WTC11 (cell line): ENCODE measurements at regions not wholly inside any gene's neighbourhood (a gene's known extent, or its start where the extent isn't known, plus 50 kb on each side); places are given as distances from the start of the nearest gene placed in this dataset.

Experiments used
- ATAC-seq: fragments of 200-7000 bp; cut with Tn5 transposase; 2 replicates; pipeline ENCODE4 v1.10.0; 2021; ENCODE audit warnings: mild to moderate bottlenecking, moderate library complexity
- CTCF ChIA-PET: fragments of 300-600 bp; sonication (Branson Sonifier 250); formaldehyde crosslinking; loops from one replicate; lab custom pipeline; 2021; ENCODE audit warnings: antibody characterized with exemption; lab: Charles Lee
- POLR2A ChIA-PET: fragments of 350-600 bp; sonication (Branson Sonifier 250); formaldehyde crosslinking; loops from one replicate; lab custom pipeline; 2021; ENCODE audit warnings: antibody characterized with exemption; lab: Charles Lee
- DNase-seq: peaks from one replicate; pipeline ENCODE4 v3.0.0; 2021; ENCODE audit warnings: low spot score
- H3K27ac Mint-ChIP-seq: 2 replicates; pipeline ENCODE4 v1.8.0; 2021; ENCODE audit warnings: mixed read lengths
- H3K27me3 Mint-ChIP-seq: 2 replicates; pipeline ENCODE4 v1.8.0; 2021; ENCODE audit warnings: low read depth, mild to moderate bottlenecking, moderate library complexity, mixed read lengths
- H3K36me3 Mint-ChIP-seq: 2 replicates; pipeline ENCODE4 v1.8.0; 2021; ENCODE audit warnings: mixed read lengths
- H3K4me1 Mint-ChIP-seq: 2 replicates; pipeline ENCODE4 v1.8.0; 2022; ENCODE audit warnings: mixed read lengths
- H3K4me3 Mint-ChIP-seq: 2 replicates; pipeline ENCODE4 v1.8.0; 2021; ENCODE audit warnings: mild to moderate bottlenecking, moderate library complexity, mixed read lengths
- H3K9me3 Mint-ChIP-seq: 2 replicates; pipeline ENCODE4 v1.8.0; 2021; ENCODE audit warnings: mixed read lengths
- ATF1 ChIP-seq: sonication (generic); formaldehyde crosslinking; IDR thresholded peaks from 2 replicates; pipeline ENCODE4 v1.8.1; 2023; ENCODE audit warnings: mild to moderate bottlenecking, moderate library complexity, missing genetic modification reagents
- EMX1 ChIP-seq: fragments of 250-450 bp; sonication (Bioruptor Pico); IDR thresholded peaks from 2 replicates; pipeline ENCODE4 v1.8.0; 2021; ENCODE audit warnings: mild to moderate bottlenecking
- ETV6 ChIP-seq: sonication (generic); formaldehyde crosslinking; IDR thresholded peaks from 2 replicates; pipeline ENCODE4 v1.8.1; 2022; ENCODE audit warnings: mild to moderate bottlenecking, missing genetic modification reagents
- FOXJ3 ChIP-seq: sonication (generic); formaldehyde crosslinking; IDR thresholded peaks from 2 replicates; pipeline ENCODE4 v1.9.0; 2021; ENCODE audit warnings: missing genetic modification reagents, mild to moderate bottlenecking, borderline replicate concordance
- NFE2L1 ChIP-seq: sonication (generic); formaldehyde crosslinking; IDR thresholded peaks from 2 replicates; pipeline ENCODE4 v1.8.1; 2023; ENCODE audit warnings: missing genetic modification reagents
- RELA ChIP-seq: sonication (generic); formaldehyde crosslinking; IDR thresholded peaks from 2 replicates; pipeline ENCODE4 v1.8.1; 2022; ENCODE audit warnings: missing genetic modification reagents, mild to moderate bottlenecking, borderline replicate concordance
- TCF7 ChIP-seq: sonication (generic); formaldehyde crosslinking; IDR thresholded peaks from 2 replicates; pipeline ENCODE4 v1.8.0; 2022; ENCODE audit warnings: mild to moderate bottlenecking, low read depth, missing genetic modification reagents, moderate library complexity
- TEAD4 ChIP-seq: sonication (generic); formaldehyde crosslinking; IDR thresholded peaks from 2 replicates; pipeline ENCODE4 v1.8.0; 2022; ENCODE audit warnings: mild to moderate bottlenecking, missing genetic modification reagents
- ZNF423 ChIP-seq: fragments of 250-450 bp; sonication (Bioruptor Pico); IDR thresholded peaks from 2 replicates; pipeline ENCODE4 v2.1.2; 2022; ENCODE audit warnings: mild to moderate bottlenecking, moderate library complexity
- TF ChIP-seq, protein P1 (sequence below): sonication (generic); formaldehyde crosslinking; IDR thresholded peaks from 2 replicates; pipeline ENCODE4 v1.8.0; 2022; ENCODE audit warnings: mild to moderate bottlenecking, missing genetic modification reagents
- TF ChIP-seq, protein P2 (sequence below): sonication (generic); formaldehyde crosslinking; IDR thresholded peaks from 2 replicates; pipeline ENCODE4 v1.8.1; 2023; ENCODE audit warnings: mild to moderate bottlenecking, missing genetic modification reagents
- TF ChIP-seq, protein P3 (sequence below): sonication (generic); formaldehyde crosslinking; IDR thresholded peaks from 2 replicates; pipeline ENCODE4 v1.8.0; 2022; ENCODE audit warnings: mild to moderate bottlenecking, missing genetic modification reagents
- TF ChIP-seq, protein P4 (sequence below): sonication (generic); formaldehyde crosslinking; IDR thresholded peaks from 2 replicates; pipeline ENCODE4 v1.8.1; 2023; ENCODE audit warnings: mild to moderate bottlenecking, missing genetic modification reagents, moderate library complexity
- TF ChIP-seq, protein P5 (sequence below): fragments of 250-450 bp; sonication (Bioruptor Pico); IDR thresholded peaks from 2 replicates; pipeline ENCODE4 v1.9.0; 2021; ENCODE audit warnings: mild to moderate bottlenecking
- TF ChIP-seq, protein P6 (sequence below): sonication (generic); formaldehyde crosslinking; conservative IDR thresholded peaks from 2 replicates; pipeline ENCODE4 v1.8.1; 2023; ENCODE audit warnings: mild to moderate bottlenecking, low read depth, missing genetic modification reagents, moderate library complexity

DNA sequence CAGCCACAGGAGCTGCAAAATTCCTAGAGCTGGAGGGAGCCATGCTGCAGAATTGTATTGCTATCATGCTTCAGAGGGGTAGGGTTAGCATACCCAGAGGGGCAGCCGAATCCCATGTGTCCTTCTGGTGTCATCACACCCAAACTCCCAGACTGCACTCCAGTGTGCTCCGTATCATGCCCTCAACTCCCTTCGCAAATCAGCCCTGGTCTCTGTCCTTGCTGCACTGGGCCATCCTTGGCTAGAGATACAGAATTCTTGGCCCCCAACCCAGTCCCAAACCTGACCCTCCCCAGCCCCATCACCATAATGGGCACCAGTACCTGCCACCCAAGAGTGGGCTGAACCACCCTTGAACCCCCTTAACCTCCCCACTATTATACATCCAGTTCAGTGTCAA lies 138.3 kb downstream of the ANKRD60 start (continued):
- TF ChIP-seq, protein P1, sequence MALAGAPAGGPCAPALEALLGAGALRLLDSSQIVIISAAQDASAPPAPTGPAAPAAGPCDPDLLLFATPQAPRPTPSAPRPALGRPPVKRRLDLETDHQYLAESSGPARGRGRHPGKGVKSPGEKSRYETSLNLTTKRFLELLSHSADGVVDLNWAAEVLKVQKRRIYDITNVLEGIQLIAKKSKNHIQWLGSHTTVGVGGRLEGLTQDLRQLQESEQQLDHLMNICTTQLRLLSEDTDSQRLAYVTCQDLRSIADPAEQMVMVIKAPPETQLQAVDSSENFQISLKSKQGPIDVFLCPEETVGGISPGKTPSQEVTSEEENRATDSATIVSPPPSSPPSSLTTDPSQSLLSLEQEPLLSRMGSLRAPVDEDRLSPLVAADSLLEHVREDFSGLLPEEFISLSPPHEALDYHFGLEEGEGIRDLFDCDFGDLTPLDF = no peak
- TF ChIP-seq, protein P2, sequence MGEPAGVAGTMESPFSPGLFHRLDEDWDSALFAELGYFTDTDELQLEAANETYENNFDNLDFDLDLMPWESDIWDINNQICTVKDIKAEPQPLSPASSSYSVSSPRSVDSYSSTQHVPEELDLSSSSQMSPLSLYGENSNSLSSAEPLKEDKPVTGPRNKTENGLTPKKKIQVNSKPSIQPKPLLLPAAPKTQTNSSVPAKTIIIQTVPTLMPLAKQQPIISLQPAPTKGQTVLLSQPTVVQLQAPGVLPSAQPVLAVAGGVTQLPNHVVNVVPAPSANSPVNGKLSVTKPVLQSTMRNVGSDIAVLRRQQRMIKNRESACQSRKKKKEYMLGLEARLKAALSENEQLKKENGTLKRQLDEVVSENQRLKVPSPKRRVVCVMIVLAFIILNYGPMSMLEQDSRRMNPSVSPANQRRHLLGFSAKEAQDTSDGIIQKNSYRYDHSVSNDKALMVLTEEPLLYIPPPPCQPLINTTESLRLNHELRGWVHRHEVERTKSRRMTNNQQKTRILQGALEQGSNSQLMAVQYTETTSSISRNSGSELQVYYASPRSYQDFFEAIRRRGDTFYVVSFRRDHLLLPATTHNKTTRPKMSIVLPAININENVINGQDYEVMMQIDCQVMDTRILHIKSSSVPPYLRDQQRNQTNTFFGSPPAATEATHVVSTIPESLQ (CRISPR knock-in tag) = no peak
- TF ChIP-seq, protein P3, sequence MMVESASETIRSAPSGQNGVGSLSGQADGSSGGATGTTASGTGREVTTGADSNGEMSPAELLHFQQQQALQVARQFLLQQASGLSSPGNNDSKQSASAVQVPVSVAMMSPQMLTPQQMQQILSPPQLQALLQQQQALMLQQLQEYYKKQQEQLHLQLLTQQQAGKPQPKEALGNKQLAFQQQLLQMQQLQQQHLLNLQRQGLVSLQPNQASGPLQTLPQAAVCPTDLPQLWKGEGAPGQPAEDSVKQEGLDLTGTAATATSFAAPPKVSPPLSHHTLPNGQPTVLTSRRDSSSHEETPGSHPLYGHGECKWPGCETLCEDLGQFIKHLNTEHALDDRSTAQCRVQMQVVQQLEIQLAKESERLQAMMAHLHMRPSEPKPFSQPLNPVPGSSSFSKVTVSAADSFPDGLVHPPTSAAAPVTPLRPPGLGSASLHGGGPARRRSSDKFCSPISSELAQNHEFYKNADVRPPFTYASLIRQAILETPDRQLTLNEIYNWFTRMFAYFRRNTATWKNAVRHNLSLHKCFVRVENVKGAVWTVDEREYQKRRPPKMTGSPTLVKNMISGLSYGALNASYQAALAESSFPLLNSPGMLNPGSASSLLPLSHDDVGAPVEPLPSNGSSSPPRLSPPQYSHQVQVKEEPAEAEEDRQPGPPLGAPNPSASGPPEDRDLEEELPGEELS (CRISPR knock-in tag) = no peak

DNA sequence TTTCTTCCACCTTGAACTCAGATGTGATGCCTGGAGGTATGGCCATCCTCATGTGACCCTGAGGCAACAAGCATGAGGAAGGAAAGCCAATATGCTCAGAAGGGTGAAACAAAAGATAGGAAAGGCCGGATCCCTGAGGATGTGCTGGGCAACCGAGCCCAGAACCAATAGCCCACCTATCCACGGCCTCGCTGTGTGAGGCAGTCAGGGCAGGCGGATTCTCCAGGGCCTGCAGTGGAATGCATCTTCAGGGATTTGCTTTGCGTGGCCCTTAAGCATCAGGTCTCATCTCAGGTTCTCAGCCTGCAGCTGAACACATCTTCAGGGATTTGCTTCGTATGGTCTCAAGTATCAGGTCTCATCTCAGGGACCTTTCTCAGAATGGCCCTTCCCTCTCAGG lies 139.8 kb downstream of the ANKRD60 start:
- no peak for DNase-seq
- TF ChIP-seq ZNF423 (CRISPR knock-in tag) = no peak
- TF ChIP-seq, protein P3 (CRISPR knock-in tag) = no peak
- TF ChIP-seq, protein P4, sequence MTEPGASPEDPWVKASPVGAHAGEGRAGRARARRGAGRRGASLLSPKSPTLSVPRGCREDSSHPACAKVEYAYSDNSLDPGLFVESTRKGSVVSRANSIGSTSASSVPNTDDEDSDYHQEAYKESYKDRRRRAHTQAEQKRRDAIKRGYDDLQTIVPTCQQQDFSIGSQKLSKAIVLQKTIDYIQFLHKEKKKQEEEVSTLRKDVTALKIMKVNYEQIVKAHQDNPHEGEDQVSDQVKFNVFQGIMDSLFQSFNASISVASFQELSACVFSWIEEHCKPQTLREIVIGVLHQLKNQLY (CRISPR knock-in tag) = no peak
- TF ChIP-seq NFE2L1 = no peak
- H3K4me3 Mint-ChIP-seq = no peak overlapping the region
- H3K9me3 Mint-ChIP-seq = peaks cover 3% of the 10 kb centered on the region; the same call in 1 of the 2 replicates
- POLR2A ChIA-PET = no interaction called here
- ATAC-seq = no peak
- H3K27me3 Mint-ChIP-seq = no peaks in the 10 kb centered on the region
- no peak overlapping the region for H3K27ac Mint-ChIP-seq
- no peaks in the 10 kb centered on the region for H3K36me3 Mint-ChIP-seq
- H3K4me1 Mint-ChIP-seq = no peaks in the 10 kb centered on the region
- CTCF ChIA-PET = interaction anchor here (1.3 to 3.3 kb wide), 3 partner anchors 36 to 434 kb away, joined by 3 to 20 read pairs (median 11); no protein-coding TSS in a partner anchor

DNA sequence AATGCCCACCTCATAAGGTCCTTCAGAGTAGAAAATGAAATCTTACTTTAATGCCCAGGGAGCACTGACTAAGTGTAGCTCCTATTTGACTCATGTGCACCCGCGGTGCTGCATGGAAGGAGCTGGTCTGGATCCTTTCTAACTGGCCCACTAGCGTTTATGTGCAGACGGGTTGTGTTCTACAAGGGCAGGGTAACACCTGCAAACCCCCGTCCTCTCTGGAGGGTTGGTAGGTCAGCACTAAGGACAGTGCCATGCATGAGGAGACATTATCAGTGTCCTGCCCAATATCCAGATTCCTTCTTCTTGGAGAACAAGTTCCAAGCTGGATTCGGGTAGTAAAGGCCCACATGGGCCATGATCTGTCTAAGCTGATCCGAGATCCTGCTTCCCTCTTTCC lies 140.3 kb downstream of the ANKRD60 start:
- DNase-seq = no peak
- Mint-ChIP-seq H3K27me3 (no peaks in the 10 kb centered on the region), H3K4me1 (no peaks in the 10 kb centered on the region), H3K27ac (no peak overlapping the region), H3K4me3 (no peak overlapping the region), H3K36me3 (no peaks in the 10 kb centered on the region), H3K9me3 (peaks cover 3% of the 10 kb centered on the region; the same call in 1 of the 2 replicates)
- ChIA-PET POLR2A (no interaction called here), CTCF (interaction anchor here (0.9 to 3.3 kb wide), 15 partner anchors 19 to 490 kb away, joined by 3 to 20 read pairs (median 5); no protein-coding TSS in a partner anchor)
- ATAC-seq = no peak
- TF ChIP-seq ATF1 (CRISPR knock-in tag) = no peak
- no peak for TF ChIP-seq TEAD4
- TF ChIP-seq, protein P5, sequence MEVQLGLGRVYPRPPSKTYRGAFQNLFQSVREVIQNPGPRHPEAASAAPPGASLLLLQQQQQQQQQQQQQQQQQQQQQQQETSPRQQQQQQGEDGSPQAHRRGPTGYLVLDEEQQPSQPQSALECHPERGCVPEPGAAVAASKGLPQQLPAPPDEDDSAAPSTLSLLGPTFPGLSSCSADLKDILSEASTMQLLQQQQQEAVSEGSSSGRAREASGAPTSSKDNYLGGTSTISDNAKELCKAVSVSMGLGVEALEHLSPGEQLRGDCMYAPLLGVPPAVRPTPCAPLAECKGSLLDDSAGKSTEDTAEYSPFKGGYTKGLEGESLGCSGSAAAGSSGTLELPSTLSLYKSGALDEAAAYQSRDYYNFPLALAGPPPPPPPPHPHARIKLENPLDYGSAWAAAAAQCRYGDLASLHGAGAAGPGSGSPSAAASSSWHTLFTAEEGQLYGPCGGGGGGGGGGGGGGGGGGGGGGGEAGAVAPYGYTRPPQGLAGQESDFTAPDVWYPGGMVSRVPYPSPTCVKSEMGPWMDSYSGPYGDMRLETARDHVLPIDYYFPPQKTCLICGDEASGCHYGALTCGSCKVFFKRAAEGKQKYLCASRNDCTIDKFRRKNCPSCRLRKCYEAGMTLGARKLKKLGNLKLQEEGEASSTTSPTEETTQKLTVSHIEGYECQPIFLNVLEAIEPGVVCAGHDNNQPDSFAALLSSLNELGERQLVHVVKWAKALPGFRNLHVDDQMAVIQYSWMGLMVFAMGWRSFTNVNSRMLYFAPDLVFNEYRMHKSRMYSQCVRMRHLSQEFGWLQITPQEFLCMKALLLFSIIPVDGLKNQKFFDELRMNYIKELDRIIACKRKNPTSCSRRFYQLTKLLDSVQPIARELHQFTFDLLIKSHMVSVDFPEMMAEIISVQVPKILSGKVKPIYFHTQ = no peak
- TF ChIP-seq RELA (CRISPR knock-in tag) = no peak
- no peak for TF ChIP-seq TCF7 (CRISPR knock-in tag)
- TF ChIP-seq FOXJ3 (CRISPR knock-in tag) = no peak
- TF ChIP-seq, protein P6, sequence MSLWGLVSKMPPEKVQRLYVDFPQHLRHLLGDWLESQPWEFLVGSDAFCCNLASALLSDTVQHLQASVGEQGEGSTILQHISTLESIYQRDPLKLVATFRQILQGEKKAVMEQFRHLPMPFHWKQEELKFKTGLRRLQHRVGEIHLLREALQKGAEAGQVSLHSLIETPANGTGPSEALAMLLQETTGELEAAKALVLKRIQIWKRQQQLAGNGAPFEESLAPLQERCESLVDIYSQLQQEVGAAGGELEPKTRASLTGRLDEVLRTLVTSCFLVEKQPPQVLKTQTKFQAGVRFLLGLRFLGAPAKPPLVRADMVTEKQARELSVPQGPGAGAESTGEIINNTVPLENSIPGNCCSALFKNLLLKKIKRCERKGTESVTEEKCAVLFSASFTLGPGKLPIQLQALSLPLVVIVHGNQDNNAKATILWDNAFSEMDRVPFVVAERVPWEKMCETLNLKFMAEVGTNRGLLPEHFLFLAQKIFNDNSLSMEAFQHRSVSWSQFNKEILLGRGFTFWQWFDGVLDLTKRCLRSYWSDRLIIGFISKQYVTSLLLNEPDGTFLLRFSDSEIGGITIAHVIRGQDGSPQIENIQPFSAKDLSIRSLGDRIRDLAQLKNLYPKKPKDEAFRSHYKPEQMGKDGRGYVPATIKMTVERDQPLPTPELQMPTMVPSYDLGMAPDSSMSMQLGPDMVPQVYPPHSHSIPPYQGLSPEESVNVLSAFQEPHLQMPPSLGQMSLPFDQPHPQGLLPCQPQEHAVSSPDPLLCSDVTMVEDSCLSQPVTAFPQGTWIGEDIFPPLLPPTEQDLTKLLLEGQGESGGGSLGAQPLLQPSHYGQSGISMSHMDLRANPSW (CRISPR knock-in tag) = no peak
- TF ChIP-seq ETV6 (CRISPR knock-in tag) = no peak
- no peak for TF ChIP-seq EMX1 (CRISPR knock-in tag)
